ENCODE measurements at regions not wholly inside any gene's neighbourhood (a gene's known extent, or its start where the extent isn't known, plus 50 kb on each side); places are given as distances from the start of the nearest gene placed in this dataset.

DNA sequence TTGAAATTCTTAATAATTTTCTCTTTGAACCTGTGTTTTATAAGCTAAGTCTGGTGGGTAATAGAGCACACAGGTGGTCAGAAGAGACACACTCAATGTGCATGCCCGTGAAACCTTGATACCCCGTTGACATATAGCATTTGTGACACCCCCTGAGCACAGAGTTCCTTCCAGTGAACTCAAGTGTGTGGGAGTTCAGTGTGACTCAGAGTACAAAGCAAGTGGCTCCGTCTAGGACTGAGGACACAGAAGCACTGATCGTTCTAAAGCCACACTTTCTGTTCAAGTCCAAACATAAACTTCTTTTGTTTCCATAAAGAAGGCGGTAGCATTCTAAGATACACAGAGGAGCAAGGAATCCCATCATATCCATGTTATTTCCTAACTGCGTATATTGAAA lies 523.6 kb downstream of the PID1 start:
- intact Hi-C loops (cut with micrococcal nuclease), result no loop called here
- H3K4me1 Mint-ChIP-seq, result no peaks in the 10 kb centered on the region
- WGBS (ENCODE audit: insufficient coverage), result 80% methylated on average over 1 of the region's 6 CpGs
- Histone ChIP-seq H3K79me2 (ENCODE audit: insufficient read depth, low read length) (no peaks in the 10 kb centered on the region), H3K27me3 (ENCODE audit: control insufficient read depth in 2 of 2, insufficient read depth in 2 of 2, low read length in 2 of 2) (no peaks in the 10 kb centered on the region), H3K36me3 (replicated peaks in 1 of 2; ENCODE audit: control insufficient read depth in 1 of 2, insufficient read depth in 2 of 2, low read length in 2 of 2) (no peaks in the 10 kb centered on the region), H3K9me3 (replicated peaks in 1 of 2; ENCODE audit: control insufficient read depth in 1 of 2, insufficient read depth in 1 of 2, low read length in 2 of 2) (peaks cover 0 to 13% of the 10 kb centered on the region in 2 donors), H3K27ac (ENCODE audit: low read depth in 1 of 2, low read length in 2 of 2) (no peak overlapping the region), H4K20me1 (ENCODE audit: insufficient read depth, low read length) (no peaks in the 10 kb centered on the region), H2AFZ (ENCODE audit: insufficient read depth, low read depth, low read length, poor library complexity, severe bottlenecking) (no peak overlapping the region), H3K4me3 (replicated peaks in 1 of 3; ENCODE audit: low read depth in 2 of 3, low read length in 3 of 3) (no peak overlapping the region), H3K9ac (ENCODE audit: insufficient read depth, low read length, poor library complexity, severe bottlenecking) (no peak overlapping the region), H3K4me1 (ENCODE audit: control insufficient read depth in 1 of 2, insufficient read depth in 2 of 2, low read length in 2 of 2) (no peaks in the 10 kb centered on the region), H3K4me2 (replicated peaks; ENCODE audit: extremely low read depth, low read length, poor library complexity, severe bottlenecking) (no peak overlapping the region)
- peaks cover 0 to 1% (median 0%) of the 10 kb centered on the region in 3 donors for H3K27me3 Mint-ChIP-seq (ENCODE audit: low read depth in 3 of 3)
- H3K4me3 Mint-ChIP-seq, result no peak overlapping the region
- no peaks in the 10 kb centered on the region for H3K36me3 Mint-ChIP-seq
- no peak for DNase-seq
- no peak overlapping the region for H3K27ac Mint-ChIP-seq
- TF ChIP-seq, protein P1, sequence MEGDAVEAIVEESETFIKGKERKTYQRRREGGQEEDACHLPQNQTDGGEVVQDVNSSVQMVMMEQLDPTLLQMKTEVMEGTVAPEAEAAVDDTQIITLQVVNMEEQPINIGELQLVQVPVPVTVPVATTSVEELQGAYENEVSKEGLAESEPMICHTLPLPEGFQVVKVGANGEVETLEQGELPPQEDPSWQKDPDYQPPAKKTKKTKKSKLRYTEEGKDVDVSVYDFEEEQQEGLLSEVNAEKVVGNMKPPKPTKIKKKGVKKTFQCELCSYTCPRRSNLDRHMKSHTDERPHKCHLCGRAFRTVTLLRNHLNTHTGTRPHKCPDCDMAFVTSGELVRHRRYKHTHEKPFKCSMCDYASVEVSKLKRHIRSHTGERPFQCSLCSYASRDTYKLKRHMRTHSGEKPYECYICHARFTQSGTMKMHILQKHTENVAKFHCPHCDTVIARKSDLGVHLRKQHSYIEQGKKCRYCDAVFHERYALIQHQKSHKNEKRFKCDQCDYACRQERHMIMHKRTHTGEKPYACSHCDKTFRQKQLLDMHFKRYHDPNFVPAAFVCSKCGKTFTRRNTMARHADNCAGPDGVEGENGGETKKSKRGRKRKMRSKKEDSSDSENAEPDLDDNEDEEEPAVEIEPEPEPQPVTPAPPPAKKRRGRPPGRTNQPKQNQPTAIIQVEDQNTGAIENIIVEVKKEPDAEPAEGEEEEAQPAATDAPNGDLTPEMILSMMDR (IDR thresholded peaks at IDR 0.05), result no peak
- H3K9me3 Mint-ChIP-seq, result peaks cover 0 to 14% (median 1%) of the 10 kb centered on the region in 7 donors

DNA sequence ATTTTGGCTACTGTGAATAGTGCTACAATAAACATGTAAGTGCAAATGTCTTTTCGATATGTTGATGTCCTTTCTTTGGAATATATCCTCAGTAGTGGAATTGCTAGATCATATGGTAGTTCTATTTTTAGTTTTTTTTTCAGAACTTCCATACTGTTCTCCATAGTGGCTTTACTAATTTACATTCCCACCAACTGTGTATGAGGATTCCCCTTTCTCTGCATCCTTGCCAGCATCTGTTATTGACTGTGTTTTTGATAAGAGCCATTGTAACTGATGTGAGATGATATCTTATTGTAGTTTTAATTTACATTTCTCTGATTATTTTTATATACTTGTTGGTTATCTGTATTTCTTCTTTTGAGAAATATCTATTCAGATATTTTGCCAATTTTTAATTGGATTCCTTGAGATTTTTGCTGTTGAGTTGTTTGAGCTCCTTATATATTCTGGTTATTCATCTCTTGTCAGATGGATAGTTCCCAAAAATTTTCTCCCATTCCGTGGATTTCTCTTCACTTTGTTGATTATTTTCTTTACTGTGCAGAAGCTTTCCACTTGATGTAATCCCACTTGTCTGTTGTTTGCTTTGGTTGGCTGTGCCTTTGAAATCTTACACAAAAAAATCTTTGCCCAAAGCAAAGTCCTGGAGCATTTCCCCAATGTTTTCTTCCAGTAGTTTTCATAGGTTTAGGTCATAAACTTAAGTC lies 532.3 kb downstream of the PID1 start:
- Histone ChIP-seq H3K9me3 (replicated peaks in 1 of 2; ENCODE audit: control insufficient read depth in 1 of 2, insufficient read depth in 1 of 2, low read length in 2 of 2) (peaks cover 0 to 6% of the 10 kb centered on the region in 2 donors), H2AFZ (ENCODE audit: insufficient read depth, low read depth, low read length, poor library complexity, severe bottlenecking) (no peak overlapping the region), H3K4me1 (ENCODE audit: control insufficient read depth in 1 of 2, insufficient read depth in 2 of 2, low read length in 2 of 2) (no peaks in the 10 kb centered on the region), H3K4me2 (replicated peaks; ENCODE audit: extremely low read depth, low read length, poor library complexity, severe bottlenecking) (no peak overlapping the region), H4K20me1 (ENCODE audit: insufficient read depth, low read length) (no peaks in the 10 kb centered on the region), H3K9ac (ENCODE audit: insufficient read depth, low read length, poor library complexity, severe bottlenecking) (no peak overlapping the region), H3K4me3 (replicated peaks in 1 of 3; ENCODE audit: low read depth in 2 of 3, low read length in 3 of 3) (no peak overlapping the region), H3K36me3 (replicated peaks in 1 of 2; ENCODE audit: control insufficient read depth in 1 of 2, insufficient read depth in 2 of 2, low read length in 2 of 2) (no peaks in the 10 kb centered on the region), H3K27me3 (ENCODE audit: control insufficient read depth in 2 of 2, insufficient read depth in 2 of 2, low read length in 2 of 2) (no peaks in the 10 kb centered on the region), H3K27ac (ENCODE audit: low read depth in 1 of 2, low read length in 2 of 2) (no peak overlapping the region), H3K79me2 (ENCODE audit: insufficient read depth, low read length) (no peaks in the 10 kb centered on the region)
- Mint-ChIP-seq H3K9me3 (peaks cover 3 to 11% (median 7%) of the 10 kb centered on the region in 7 donors), H3K27me3 (ENCODE audit: low read depth in 3 of 3) (peaks cover 0 to 2% (median 0%) of the 10 kb centered on the region in 3 donors), H3K27ac (no peak overlapping the region), H3K4me1 (no peaks in the 10 kb centered on the region), H3K4me3 (no peak overlapping the region), H3K36me3 (no peaks in the 10 kb centered on the region)
- TF ChIP-seq, protein P1 (IDR thresholded peaks at IDR 0.05), result no peak
- WGBS (ENCODE audit: insufficient coverage), result no CpG with 5 or more reads among the region's 2 CpGs
- no peak for DNase-seq
- intact Hi-C loops (cut with micrococcal nuclease), result no loop called here

Measured in CD14-positive monocyte (primary cell).